ENCODE measurements at regions not wholly inside any gene's neighbourhood (a gene's known extent, or its start where the extent isn't known, plus 50 kb on each side); places are given as distances from the start of the nearest gene placed in this dataset.
"Not testable (repeated sequence)": the region's sequence is repeated elsewhere in the genome, so short reads cannot be mapped to it uniquely, and the experiment has no call there.

DNA sequence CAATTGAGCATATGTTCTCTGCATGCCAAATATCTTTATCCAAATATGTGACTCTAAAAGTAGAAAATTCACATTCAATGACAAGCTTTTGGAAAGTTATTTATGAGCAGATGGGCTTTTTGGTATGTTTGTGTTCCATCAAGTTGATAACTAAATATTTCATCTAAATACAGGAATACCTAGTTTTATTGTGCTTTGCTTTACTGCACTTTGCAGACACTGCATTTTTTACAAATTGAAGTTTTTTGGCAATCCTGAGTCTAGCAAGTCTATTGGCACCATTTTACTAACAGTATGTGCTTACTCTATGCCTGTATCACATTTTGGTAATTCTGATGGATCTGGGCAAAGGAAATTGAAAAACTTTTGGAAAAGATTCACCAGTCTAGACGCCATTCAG lies 133.8 kb downstream of the ATXN7L3B start:
- ChIA-PET CTCF (no interaction called here), POLR2A (no interaction called here)
- Histone ChIP-seq H3K27ac (ENCODE audit: low read depth in 1 of 2, low read length in 2 of 2) (no peak overlapping the region), H3K4me1 (ENCODE audit: insufficient read depth, low read length) (no peaks in the 10 kb centered on the region), H3K27me3 (ENCODE audit: control insufficient read depth in 1 of 2, insufficient read depth in 2 of 2, low read length in 2 of 2) (peaks cover 0 to 3% of the 10 kb centered on the region in 2 experiments), H3K4me3 (ENCODE audit: low read length) (no peak overlapping the region), H3K9me3 (ENCODE audit: control insufficient read depth in 1 of 2, insufficient read depth in 1 of 2, low read length in 2 of 2) (no peaks in the 10 kb centered on the region), H3K36me3 (ENCODE audit: insufficient read depth, low read length) (no peaks in the 10 kb centered on the region)
- Mint-ChIP-seq H3K9me3 (no peaks in the 10 kb centered on the region), H3K27me3 (peaks cover 11% of the 10 kb centered on the region), H3K4me1 (ENCODE audit: low read depth) (no peaks in the 10 kb centered on the region), H3K4me3 (no peak overlapping the region), H3K36me3 (ENCODE audit: low read depth) (no peaks in the 10 kb centered on the region), H3K27ac (no peak overlapping the region)
- ATAC-seq (ENCODE audit: poor library complexity) (no peak), DNase-seq (no peak)
- intact Hi-C loops (cut with DNase I, micrococcal nuclease) = no loop called here
- no peak for TF ChIP-seq CTCF (IDR thresholded peaks at IDR 0.05)

GRCh38 chr12:74676955-74677354 lies 139.3 kb downstream of the ATXN7L3B start:
- ATAC-seq (ENCODE audit: poor library complexity); H3K9me3 Mint-ChIP-seq; CTCF ChIA-PET; POLR2A ChIA-PET; H3K4me3 Mint-ChIP-seq; H3K4me1 Mint-ChIP-seq (ENCODE audit: low read depth); H3K36me3 Mint-ChIP-seq (ENCODE audit: low read depth); intact Hi-C loops (cut with DNase I, micrococcal nuclease); H3K27ac Mint-ChIP-seq; H3K27me3 ChIP-seq (ENCODE audit: control insufficient read depth in 1 of 2, insufficient read depth in 2 of 2, low read length in 2 of 2); H3K9me3 ChIP-seq (ENCODE audit: control insufficient read depth in 1 of 2, insufficient read depth in 1 of 2, low read length in 2 of 2); DNase-seq; H3K36me3 ChIP-seq (ENCODE audit: insufficient read depth, low read length); H3K27ac ChIP-seq (ENCODE audit: low read depth in 1 of 2, low read length in 2 of 2); H3K4me1 ChIP-seq (ENCODE audit: insufficient read depth, low read length); H3K4me3 ChIP-seq (ENCODE audit: low read length): not testable (repeated sequence)
- peaks cover 15% of the 10 kb centered on the region for H3K27me3 Mint-ChIP-seq

GRCh38 chr12:74685385-74685784 lies 147.8 kb downstream of the ATXN7L3B start:
- ChIA-PET POLR2A (no interaction called here), CTCF (no interaction called here)
- H3K9me3 ChIP-seq (ENCODE audit: control insufficient read depth in 1 of 2, insufficient read depth in 1 of 2, low read length in 2 of 2) = no peaks in the 10 kb centered on the region
- no peak overlapping the region for H3K4me3 Mint-ChIP-seq
- H3K36me3 Mint-ChIP-seq (ENCODE audit: low read depth) = no peaks in the 10 kb centered on the region
- H3K36me3 ChIP-seq (ENCODE audit: insufficient read depth, low read length) = no peaks in the 10 kb centered on the region
- no peak for TF ChIP-seq CTCF (IDR thresholded peaks at IDR 0.05)
- H3K27me3 Mint-ChIP-seq = peaks cover 4% of the 10 kb centered on the region
- H3K4me1 Mint-ChIP-seq (ENCODE audit: low read depth) = no peaks in the 10 kb centered on the region
- H3K27ac ChIP-seq (ENCODE audit: low read depth in 1 of 2, low read length in 2 of 2) = no peak overlapping the region
- H3K4me1 ChIP-seq (ENCODE audit: insufficient read depth, low read length) = no peaks in the 10 kb centered on the region
- H3K27ac Mint-ChIP-seq = no peak overlapping the region
- ATAC-seq (ENCODE audit: poor library complexity) (no peak), DNase-seq (no peak)
- H3K27me3 ChIP-seq (ENCODE audit: control insufficient read depth in 1 of 2, insufficient read depth in 2 of 2, low read length in 2 of 2) = no peaks in the 10 kb centered on the region
- no peak overlapping the region for H3K4me3 ChIP-seq (ENCODE audit: low read length)
- intact Hi-C loops (cut with DNase I, micrococcal nuclease) = loop anchor here (5.0 to 10.0 kb wide), 2 partner anchors 1352 to 1899 kb away; no protein-coding TSS in a partner anchor
- no peaks in the 10 kb centered on the region for H3K9me3 Mint-ChIP-seq

DNA sequence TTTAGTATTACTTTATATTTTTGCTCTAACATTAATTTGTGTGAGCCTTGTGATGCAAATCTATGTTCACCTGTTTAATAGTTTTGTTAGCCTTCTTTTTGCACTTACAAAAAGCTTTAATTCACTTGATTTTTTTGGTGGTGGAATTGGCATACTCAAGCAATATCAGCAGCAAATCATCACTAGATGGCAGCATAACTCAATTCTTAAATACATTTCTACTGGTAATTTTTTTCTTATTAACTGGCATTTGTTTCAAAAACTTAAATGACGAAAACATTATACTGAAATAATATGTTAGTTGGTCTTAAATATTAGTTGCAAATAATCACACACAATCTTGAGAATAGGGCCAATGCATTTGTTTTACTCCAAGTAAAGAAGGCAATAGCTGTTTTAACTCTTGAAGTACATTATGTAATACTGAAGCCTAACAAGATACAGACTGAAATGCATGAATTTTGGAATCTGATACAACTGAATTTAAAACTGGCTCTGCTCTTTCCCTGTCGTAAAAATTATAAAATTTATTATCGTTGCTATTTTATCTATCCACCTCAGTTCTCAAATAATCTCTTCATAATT lies 151.5 kb downstream of the ATXN7L3B start:
- H3K4me1 ChIP-seq (ENCODE audit: insufficient read depth, low read length) = no peaks in the 10 kb centered on the region
- ATAC-seq (ENCODE audit: poor library complexity) = no peak
- ChIA-PET CTCF (no interaction called here), POLR2A (no interaction called here)
- H3K27me3 ChIP-seq (ENCODE audit: control insufficient read depth in 1 of 2, insufficient read depth in 2 of 2, low read length in 2 of 2) = no peaks in the 10 kb centered on the region
- no peak overlapping the region for H3K27ac Mint-ChIP-seq
- intact Hi-C loops (cut with DNase I, micrococcal nuclease) = loop anchor here (5.0 to 10.0 kb wide), 2 partner anchors 1348 to 1896 kb away; no protein-coding TSS in a partner anchor
- no peaks in the 10 kb centered on the region for H3K4me1 Mint-ChIP-seq (ENCODE audit: low read depth)
- peak; percentile 49 for TF ChIP-seq CTCF (IDR thresholded peaks at IDR 0.05)
- peak in 3 of 14 experiments; percentile 43 to 56 (median 56) for DNase-seq
- no peaks in the 10 kb centered on the region for H3K9me3 Mint-ChIP-seq
- no peaks in the 10 kb centered on the region for H3K9me3 ChIP-seq (ENCODE audit: control insufficient read depth in 1 of 2, insufficient read depth in 1 of 2, low read length in 2 of 2)
- no peak overlapping the region for H3K27ac ChIP-seq (ENCODE audit: low read depth in 1 of 2, low read length in 2 of 2)
- H3K36me3 ChIP-seq (ENCODE audit: insufficient read depth, low read length) = no peaks in the 10 kb centered on the region
- H3K27me3 Mint-ChIP-seq = no peaks in the 10 kb centered on the region
- H3K4me3 ChIP-seq (ENCODE audit: low read length) = no peak overlapping the region
- H3K36me3 Mint-ChIP-seq (ENCODE audit: low read depth) = no peaks in the 10 kb centered on the region
- H3K4me3 Mint-ChIP-seq = no peak overlapping the region
